ENCODE measurements at regions not wholly inside any gene's neighbourhood (a gene's known extent, or its start where the extent isn't known, plus 50 kb on each side); places are given as distances from the start of the nearest gene placed in this dataset.
"Not testable (repeated sequence)": the region's sequence is repeated elsewhere in the genome, so short reads cannot be mapped to it uniquely, and the experiment has no call there.

- TF ChIP-seq ZNF274 (IDR thresholded peaks at IDR 0.05; ENCODE audit: low read length); ZNF274 (tag by site-specific recombination; IDR thresholded peaks at IDR 0.05; ENCODE audit: borderline replicate concordance); ZBTB1 (tag by site-specific recombination; IDR thresholded peaks at IDR 0.05); ZNF658 (tag by site-specific recombination; IDR thresholded peaks at IDR 0.05); ZBTB8A (tag by site-specific recombination; IDR thresholded peaks at IDR 0.05); ZNF629 (tag by site-specific recombination; IDR thresholded peaks at IDR 0.05); ZNF791 (tag by site-specific recombination; IDR thresholded peaks at IDR 0.05); REST (tag by site-specific recombination; IDR thresholded peaks at IDR 0.05); ZNF341 (tag by site-specific recombination; IDR thresholded peaks at IDR 0.05; ENCODE audit: low read depth); CTCF (tag by site-specific recombination; IDR thresholded peaks at IDR 0.05); SP2 (tag by site-specific recombination; IDR thresholded peaks at IDR 0.05); ZNF660 (tag by site-specific recombination; IDR thresholded peaks at IDR 0.05): not testable (repeated sequence)
These were observed 3073.7 kb downstream of the RPIA start for GRCh38 chr2:91765018-91765754.
